OCI-LY7 (cell line): ENCODE measurements at regions not wholly inside any gene's neighbourhood (a gene's known extent, or its start where the extent isn't known, plus 50 kb on each side); places are given as distances from the start of the nearest gene placed in this dataset.

Experiments
- CTCF ChIP-seq: fragments of 200-600 bp; sonication (generic); conservative IDR thresholded peaks from 2 replicates; pipeline ENCODE4 v1.5.1; 2014; ENCODE audit warnings: mild to moderate bottlenecking, antibody characterized with exemption, low read length, moderate library complexity, mixed read lengths
- EZH2phosphoT487 ChIP-seq: fragments of 200-600 bp; sonication (generic); IDR thresholded peaks from 2 replicates; pipeline ENCODE4 v1.6.1; 2018; ENCODE audit warnings: low read depth, borderline replicate concordance, mild to moderate bottlenecking, mixed run types, antibody characterized with exemption, low read length, moderate library complexity, mixed read lengths

- TF ChIP-seq CTCF = no peak
- TF ChIP-seq EZH2phosphoT487 = no peak
Observed at GRCh38 chr13:61575973-61576372, 160.3 kb upstream of the PCDH20 start.
